ENCODE measurements at regions not wholly inside any gene's neighbourhood (a gene's known extent, or its start where the extent isn't known, plus 50 kb on each side); places are given as distances from the start of the nearest gene placed in this dataset.

DNA sequence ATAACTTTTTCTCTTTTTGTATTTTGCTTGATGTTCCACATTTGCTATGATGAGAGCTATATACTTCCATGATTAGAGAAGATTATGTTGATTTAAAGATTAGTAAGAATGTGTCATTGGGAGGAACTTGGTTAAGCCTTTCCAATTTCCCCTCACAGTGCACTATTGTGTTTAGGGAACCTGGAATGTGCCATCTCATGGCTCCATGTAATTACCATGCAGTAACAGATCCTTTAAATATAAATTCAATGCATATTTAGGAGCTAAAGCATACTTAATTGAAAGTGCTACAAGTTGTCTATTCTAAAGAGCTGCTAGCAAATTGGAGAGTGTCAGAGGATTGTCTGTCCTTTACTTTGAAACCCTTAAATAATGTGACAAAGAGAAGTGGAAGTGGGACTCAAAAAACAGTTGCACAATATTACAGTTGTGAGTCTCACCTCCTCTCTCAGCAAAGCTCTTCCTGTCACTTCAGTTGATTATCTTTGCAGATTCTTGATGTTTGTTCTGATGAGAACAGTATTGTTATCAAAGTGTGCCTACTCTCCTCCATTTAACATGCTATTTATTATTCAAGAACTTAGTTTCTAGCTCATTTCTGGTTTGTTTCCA, 1162.7 kb upstream of the ZEB2 start:
- H3K4me3 ChIP-seq (ENCODE audit: low read depth in 1 of 5, low read length in 5 of 5) = no peak overlapping the region
- no peaks in the 10 kb centered on the region for H3K27me3 ChIP-seq (ENCODE audit: control insufficient read depth in 5 of 5, insufficient read depth in 4 of 5, low read length in 5 of 5)
- no peaks in the 10 kb centered on the region for H3K36me3 ChIP-seq (ENCODE audit: control insufficient read depth in 5 of 5, insufficient read depth in 5 of 5, low read length in 5 of 5)
- peaks cover 0 to 6% (median 5%) of the 10 kb centered on the region in 5 donors for H3K4me1 ChIP-seq (ENCODE audit: control insufficient read depth in 5 of 5, insufficient read depth in 5 of 5, low read length in 5 of 5)
- H3K9me3 ChIP-seq (ENCODE audit: control insufficient read depth in 5 of 5, low read length in 5 of 5) = no peaks in the 10 kb centered on the region
- H3K27ac ChIP-seq (ENCODE audit: low read depth, low read length) = no peak overlapping the region
- no peak overlapping the region for H3K9ac ChIP-seq (ENCODE audit: low read length in 5 of 5)

DNA sequence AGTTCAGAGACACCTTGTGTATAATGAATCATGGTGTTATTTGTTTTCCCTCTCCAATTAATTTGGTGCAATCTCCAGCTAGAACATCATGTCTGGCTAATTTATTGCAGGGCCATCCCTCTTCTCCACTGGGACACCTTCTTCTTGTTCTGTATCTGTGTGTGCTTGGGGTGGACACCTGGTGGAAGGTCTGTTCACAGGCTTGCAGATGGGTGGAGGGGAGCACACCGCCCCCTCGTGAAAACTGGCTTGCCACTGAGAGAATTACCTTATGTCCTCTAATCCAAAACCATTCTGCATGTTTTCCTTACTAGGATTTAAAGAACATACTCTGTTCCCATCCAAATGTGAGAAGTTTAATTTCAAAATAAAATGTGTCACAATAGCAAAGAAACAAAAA, 1160.4 kb upstream of the ZEB2 start:
- H3K4me1 ChIP-seq (ENCODE audit: control insufficient read depth in 5 of 5, insufficient read depth in 5 of 5, low read length in 5 of 5) = no peaks in the 10 kb centered on the region
- no peak overlapping the region for H3K9ac ChIP-seq (ENCODE audit: low read length in 5 of 5)
- no peak overlapping the region for H3K4me3 ChIP-seq (ENCODE audit: low read depth in 1 of 5, low read length in 5 of 5)
- H3K36me3 ChIP-seq (ENCODE audit: control insufficient read depth in 5 of 5, insufficient read depth in 5 of 5, low read length in 5 of 5) = no peaks in the 10 kb centered on the region
- H3K27ac ChIP-seq (ENCODE audit: low read depth, low read length) = no peak overlapping the region
- no peaks in the 10 kb centered on the region for H3K9me3 ChIP-seq (ENCODE audit: control insufficient read depth in 5 of 5, low read length in 5 of 5)
- no peaks in the 10 kb centered on the region for H3K27me3 ChIP-seq (ENCODE audit: control insufficient read depth in 5 of 5, insufficient read depth in 4 of 5, low read length in 5 of 5)

DNA sequence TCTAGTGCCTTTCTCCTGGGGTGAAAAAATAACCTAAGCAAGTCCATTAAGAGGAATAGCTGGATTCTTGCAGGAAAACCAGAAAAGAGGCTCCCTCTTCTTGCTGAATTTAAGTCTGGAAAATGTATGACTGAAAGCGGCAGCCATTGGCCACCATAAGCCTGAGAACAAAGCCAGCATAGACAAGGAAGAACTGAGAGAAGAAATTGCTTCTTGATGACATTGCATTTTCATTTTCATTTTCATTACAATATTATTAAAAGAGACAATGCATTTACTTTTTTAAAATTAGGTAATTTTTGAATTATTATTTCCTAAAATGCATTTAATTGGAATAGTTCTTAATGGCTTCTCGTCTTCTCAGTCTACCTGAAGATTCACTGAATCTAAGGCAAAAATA, 1157.5 kb upstream of the ZEB2 start:
- no peak overlapping the region for H3K4me3 ChIP-seq (ENCODE audit: low read depth in 1 of 5, low read length in 5 of 5)
- H3K27me3 ChIP-seq (ENCODE audit: control insufficient read depth in 5 of 5, insufficient read depth in 4 of 5, low read length in 5 of 5) = no peaks in the 10 kb centered on the region
- no peak overlapping the region for H3K9ac ChIP-seq (ENCODE audit: low read length in 5 of 5)
- H3K4me1 ChIP-seq (ENCODE audit: control insufficient read depth in 5 of 5, insufficient read depth in 5 of 5, low read length in 5 of 5) = no peaks in the 10 kb centered on the region
- no peak overlapping the region for H3K27ac ChIP-seq (ENCODE audit: low read depth, low read length)
- H3K36me3 ChIP-seq (ENCODE audit: control insufficient read depth in 5 of 5, insufficient read depth in 5 of 5, low read length in 5 of 5) = no peaks in the 10 kb centered on the region
- H3K9me3 ChIP-seq (ENCODE audit: control insufficient read depth in 5 of 5, low read length in 5 of 5) = no peaks in the 10 kb centered on the region

DNA sequence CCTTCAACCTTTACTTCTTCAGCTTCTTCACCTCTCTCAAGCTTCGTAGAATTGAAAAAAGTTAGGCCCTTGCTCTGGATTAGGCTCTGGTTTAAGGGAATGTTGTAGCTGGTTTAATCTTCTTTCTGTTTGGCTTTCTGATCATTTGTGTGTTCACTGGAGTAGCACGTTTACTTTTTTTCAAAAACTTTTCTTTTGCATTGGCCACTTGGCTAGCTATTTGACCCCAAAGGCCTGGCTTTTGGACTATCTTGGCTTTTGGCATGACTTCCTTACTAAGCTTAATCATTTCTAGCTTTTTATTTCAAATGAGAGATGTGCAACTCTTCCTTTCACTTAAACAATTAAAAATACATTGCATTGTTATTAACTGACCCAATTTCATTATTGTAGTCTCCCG, 1154.8 kb upstream of the ZEB2 start:
- no peak overlapping the region for H3K9ac ChIP-seq (ENCODE audit: low read length in 5 of 5)
- no peaks in the 10 kb centered on the region for H3K27me3 ChIP-seq (ENCODE audit: control insufficient read depth in 5 of 5, insufficient read depth in 4 of 5, low read length in 5 of 5)
- no peaks in the 10 kb centered on the region for H3K4me1 ChIP-seq (ENCODE audit: control insufficient read depth in 5 of 5, insufficient read depth in 5 of 5, low read length in 5 of 5)
- H3K36me3 ChIP-seq (ENCODE audit: control insufficient read depth in 5 of 5, insufficient read depth in 5 of 5, low read length in 5 of 5) = no peaks in the 10 kb centered on the region
- no peak overlapping the region for H3K27ac ChIP-seq (ENCODE audit: low read depth, low read length)
- no peak overlapping the region for H3K4me3 ChIP-seq (ENCODE audit: low read depth in 1 of 5, low read length in 5 of 5)
- no peaks in the 10 kb centered on the region for H3K9me3 ChIP-seq (ENCODE audit: control insufficient read depth in 5 of 5, low read length in 5 of 5)

DNA sequence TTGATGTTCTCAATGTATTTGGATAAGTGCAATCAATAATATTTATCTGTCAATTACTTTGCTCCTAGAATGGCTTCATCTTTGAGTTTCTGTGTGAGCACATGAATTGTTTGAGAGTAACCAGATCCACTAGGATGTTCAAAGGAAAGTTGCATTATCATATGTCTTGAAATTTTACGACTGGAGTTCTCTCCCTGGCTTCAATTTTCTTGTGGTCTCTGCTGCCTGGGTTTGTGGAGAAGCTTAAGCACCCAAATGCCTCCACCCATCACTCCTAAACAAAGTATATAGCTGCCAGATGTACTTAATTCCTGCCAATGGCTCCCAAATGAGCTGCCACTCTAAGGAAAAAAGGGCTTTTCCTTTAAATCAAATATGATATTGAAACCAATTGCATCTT, 1149.4 kb upstream of the ZEB2 start:
- no peak overlapping the region for H3K27ac ChIP-seq (ENCODE audit: low read depth, low read length)
- no peak overlapping the region for H3K4me3 ChIP-seq (ENCODE audit: low read depth in 1 of 5, low read length in 5 of 5)
- no peak overlapping the region for H3K9ac ChIP-seq (ENCODE audit: low read length in 5 of 5)
- no peaks in the 10 kb centered on the region for H3K4me1 ChIP-seq (ENCODE audit: control insufficient read depth in 5 of 5, insufficient read depth in 5 of 5, low read length in 5 of 5)
- no peaks in the 10 kb centered on the region for H3K9me3 ChIP-seq (ENCODE audit: control insufficient read depth in 5 of 5, low read length in 5 of 5)
- H3K27me3 ChIP-seq (ENCODE audit: control insufficient read depth in 5 of 5, insufficient read depth in 4 of 5, low read length in 5 of 5) = no peaks in the 10 kb centered on the region
- H3K36me3 ChIP-seq (ENCODE audit: control insufficient read depth in 5 of 5, insufficient read depth in 5 of 5, low read length in 5 of 5) = no peaks in the 10 kb centered on the region

DNA sequence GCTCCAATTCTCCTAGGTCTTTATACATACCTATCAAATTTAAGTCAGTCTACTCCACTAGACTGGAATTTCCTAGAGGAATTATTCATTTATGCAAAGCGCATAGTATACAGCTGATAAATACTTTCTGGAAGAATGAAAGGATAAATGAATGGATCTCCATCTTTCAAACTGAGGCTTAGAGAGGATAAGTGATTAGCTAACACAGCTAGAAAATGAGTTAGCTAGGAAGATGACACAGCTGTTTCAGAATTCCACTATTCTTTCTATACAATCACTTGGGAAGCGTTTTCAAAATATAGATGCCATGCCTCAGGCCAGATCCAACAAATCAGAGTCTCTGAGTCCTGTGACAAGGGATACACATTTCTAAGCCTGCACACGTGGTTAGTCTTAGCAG, 1146.6 kb upstream of the ZEB2 start:
- Histone ChIP-seq H3K27me3 (ENCODE audit: control insufficient read depth in 5 of 5, insufficient read depth in 4 of 5, low read length in 5 of 5) (no peaks in the 10 kb centered on the region), H3K27ac (ENCODE audit: low read depth, low read length) (no peak overlapping the region), H3K9me3 (ENCODE audit: control insufficient read depth in 5 of 5, low read length in 5 of 5) (no peaks in the 10 kb centered on the region), H3K4me1 (ENCODE audit: control insufficient read depth in 5 of 5, insufficient read depth in 5 of 5, low read length in 5 of 5) (no peaks in the 10 kb centered on the region), H3K9ac (ENCODE audit: low read length in 5 of 5) (no peak overlapping the region), H3K36me3 (ENCODE audit: control insufficient read depth in 5 of 5, insufficient read depth in 5 of 5, low read length in 5 of 5) (no peaks in the 10 kb centered on the region), H3K4me3 (ENCODE audit: low read depth in 1 of 5, low read length in 5 of 5) (no peak overlapping the region)

DNA sequence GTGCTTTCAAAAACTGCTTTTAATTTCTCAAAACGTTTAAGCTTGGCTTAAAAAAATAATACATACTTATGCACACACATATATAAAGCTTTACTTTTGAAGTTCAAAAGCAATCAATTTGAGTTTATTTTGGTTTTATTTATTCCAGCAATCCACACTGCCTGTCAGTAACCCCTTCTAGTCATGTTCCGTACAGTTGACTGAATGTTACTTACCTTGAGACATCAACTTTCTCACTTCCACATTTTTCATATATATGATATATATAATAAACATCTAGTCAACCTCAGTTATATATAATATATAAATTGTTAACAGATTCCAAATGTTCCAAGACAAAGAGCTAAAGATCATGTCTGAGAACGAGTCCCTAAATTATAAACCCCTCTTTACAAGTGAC, 1137.3 kb upstream of the ZEB2 start:
- Histone ChIP-seq H3K27me3 (ENCODE audit: control insufficient read depth in 5 of 5, insufficient read depth in 4 of 5, low read length in 5 of 5) (no peaks in the 10 kb centered on the region), H3K4me3 (ENCODE audit: low read depth in 1 of 5, low read length in 5 of 5) (no peak overlapping the region), H3K27ac (ENCODE audit: low read depth, low read length) (no peak overlapping the region), H3K9me3 (ENCODE audit: control insufficient read depth in 5 of 5, low read length in 5 of 5) (no peaks in the 10 kb centered on the region), H3K36me3 (ENCODE audit: control insufficient read depth in 5 of 5, insufficient read depth in 5 of 5, low read length in 5 of 5) (no peaks in the 10 kb centered on the region), H3K9ac (ENCODE audit: low read length in 5 of 5) (no peak overlapping the region), H3K4me1 (ENCODE audit: control insufficient read depth in 5 of 5, insufficient read depth in 5 of 5, low read length in 5 of 5) (no peaks in the 10 kb centered on the region)

DNA sequence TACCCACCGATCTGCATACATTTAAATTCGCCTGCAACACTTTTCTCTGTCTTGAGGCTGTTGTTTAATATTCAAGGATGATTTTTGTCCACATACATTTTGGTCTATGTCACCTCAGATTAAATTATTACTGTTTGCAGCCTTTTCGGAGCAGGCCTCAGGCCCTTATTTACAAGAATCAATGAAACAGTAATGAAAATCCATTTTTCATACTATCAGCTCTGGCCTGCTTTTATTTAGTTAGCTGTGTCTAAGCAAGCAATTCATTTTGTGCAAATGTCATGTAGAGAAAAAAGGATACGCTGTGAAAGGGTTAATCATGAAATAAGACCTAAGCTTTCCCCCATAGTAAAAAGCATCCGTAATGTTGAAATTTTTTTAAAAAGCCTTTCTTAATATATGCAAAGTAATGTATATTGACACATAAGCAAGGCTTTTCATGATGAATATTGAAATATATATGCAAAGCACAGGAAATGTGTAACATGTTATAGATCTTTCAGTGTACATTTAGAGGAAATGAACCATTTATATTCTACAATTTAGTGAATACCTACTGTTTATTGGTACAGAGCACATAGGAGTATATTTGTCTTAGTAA, 1135.3 kb upstream of the ZEB2 start:
- Histone ChIP-seq H3K4me3 (ENCODE audit: low read depth in 1 of 5, low read length in 5 of 5) (no peak overlapping the region), H3K27me3 (ENCODE audit: control insufficient read depth in 5 of 5, insufficient read depth in 4 of 5, low read length in 5 of 5) (no peaks in the 10 kb centered on the region), H3K9me3 (ENCODE audit: control insufficient read depth in 5 of 5, low read length in 5 of 5) (no peaks in the 10 kb centered on the region), H3K9ac (ENCODE audit: low read length in 5 of 5) (no peak overlapping the region), H3K4me1 (ENCODE audit: control insufficient read depth in 5 of 5, insufficient read depth in 5 of 5, low read length in 5 of 5) (no peaks in the 10 kb centered on the region), H3K27ac (ENCODE audit: low read depth, low read length) (no peak overlapping the region), H3K36me3 (ENCODE audit: control insufficient read depth in 5 of 5, insufficient read depth in 5 of 5, low read length in 5 of 5) (no peaks in the 10 kb centered on the region)

DNA sequence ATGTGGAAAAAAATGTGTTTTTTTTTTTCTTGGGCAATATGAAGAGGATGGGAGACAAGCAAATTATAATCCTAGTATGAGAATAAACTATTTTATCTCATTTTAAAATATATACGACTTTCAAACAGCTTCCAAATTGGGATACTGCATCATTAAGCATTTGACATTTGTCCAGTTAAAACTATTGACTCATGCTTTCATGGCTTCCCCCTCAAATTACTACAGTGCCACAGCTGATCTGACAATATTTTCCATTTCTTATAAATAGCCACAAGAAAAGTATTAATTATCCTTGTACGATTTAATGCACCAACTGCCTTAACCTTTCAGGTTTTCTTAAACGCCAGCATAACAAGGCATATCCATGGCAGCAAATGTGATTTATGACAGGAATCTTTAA, 1134.8 kb upstream of the ZEB2 start:
- no peak overlapping the region for H3K4me3 ChIP-seq (ENCODE audit: low read depth in 1 of 5, low read length in 5 of 5)
- H3K4me1 ChIP-seq (ENCODE audit: control insufficient read depth in 5 of 5, insufficient read depth in 5 of 5, low read length in 5 of 5) = no peaks in the 10 kb centered on the region
- no peaks in the 10 kb centered on the region for H3K27me3 ChIP-seq (ENCODE audit: control insufficient read depth in 5 of 5, insufficient read depth in 4 of 5, low read length in 5 of 5)
- H3K9ac ChIP-seq (ENCODE audit: low read length in 5 of 5) = no peak overlapping the region
- H3K27ac ChIP-seq (ENCODE audit: low read depth, low read length) = no peak overlapping the region
- H3K9me3 ChIP-seq (ENCODE audit: control insufficient read depth in 5 of 5, low read length in 5 of 5) = no peaks in the 10 kb centered on the region
- no peaks in the 10 kb centered on the region for H3K36me3 ChIP-seq (ENCODE audit: control insufficient read depth in 5 of 5, insufficient read depth in 5 of 5, low read length in 5 of 5)

DNA sequence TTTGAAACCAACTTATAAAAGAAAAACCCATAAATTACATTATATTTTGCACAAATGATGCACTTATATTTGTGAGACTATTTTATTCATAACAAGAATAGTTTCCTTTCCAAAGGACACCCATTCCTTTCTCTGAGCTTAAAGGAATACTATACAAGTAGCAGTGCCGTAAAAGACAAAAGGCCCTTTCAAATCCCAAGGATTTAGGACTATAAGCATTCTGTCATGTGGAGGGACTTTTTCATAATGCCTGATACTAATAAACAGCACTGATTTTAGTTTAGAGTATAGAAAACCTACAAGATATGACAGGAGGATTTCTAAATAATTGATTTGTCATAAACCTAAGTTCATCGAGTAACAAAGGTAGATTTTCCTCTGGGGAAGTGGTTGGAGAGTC, 1134.2 kb upstream of the ZEB2 start:
- Histone ChIP-seq H3K27ac (ENCODE audit: low read depth, low read length) (no peak overlapping the region), H3K4me3 (ENCODE audit: low read depth in 1 of 5, low read length in 5 of 5) (no peak overlapping the region), H3K36me3 (ENCODE audit: control insufficient read depth in 5 of 5, insufficient read depth in 5 of 5, low read length in 5 of 5) (no peaks in the 10 kb centered on the region), H3K4me1 (ENCODE audit: control insufficient read depth in 5 of 5, insufficient read depth in 5 of 5, low read length in 5 of 5) (no peaks in the 10 kb centered on the region), H3K9ac (ENCODE audit: low read length in 5 of 5) (no peak overlapping the region), H3K9me3 (ENCODE audit: control insufficient read depth in 5 of 5, low read length in 5 of 5) (no peaks in the 10 kb centered on the region), H3K27me3 (ENCODE audit: control insufficient read depth in 5 of 5, insufficient read depth in 4 of 5, low read length in 5 of 5) (no peaks in the 10 kb centered on the region)
